ENCODE measurements at regions not wholly inside any gene's neighbourhood (a gene's known extent, or its start where the extent isn't known, plus 50 kb on each side); places are given as distances from the start of the nearest gene placed in this dataset.

DNA sequence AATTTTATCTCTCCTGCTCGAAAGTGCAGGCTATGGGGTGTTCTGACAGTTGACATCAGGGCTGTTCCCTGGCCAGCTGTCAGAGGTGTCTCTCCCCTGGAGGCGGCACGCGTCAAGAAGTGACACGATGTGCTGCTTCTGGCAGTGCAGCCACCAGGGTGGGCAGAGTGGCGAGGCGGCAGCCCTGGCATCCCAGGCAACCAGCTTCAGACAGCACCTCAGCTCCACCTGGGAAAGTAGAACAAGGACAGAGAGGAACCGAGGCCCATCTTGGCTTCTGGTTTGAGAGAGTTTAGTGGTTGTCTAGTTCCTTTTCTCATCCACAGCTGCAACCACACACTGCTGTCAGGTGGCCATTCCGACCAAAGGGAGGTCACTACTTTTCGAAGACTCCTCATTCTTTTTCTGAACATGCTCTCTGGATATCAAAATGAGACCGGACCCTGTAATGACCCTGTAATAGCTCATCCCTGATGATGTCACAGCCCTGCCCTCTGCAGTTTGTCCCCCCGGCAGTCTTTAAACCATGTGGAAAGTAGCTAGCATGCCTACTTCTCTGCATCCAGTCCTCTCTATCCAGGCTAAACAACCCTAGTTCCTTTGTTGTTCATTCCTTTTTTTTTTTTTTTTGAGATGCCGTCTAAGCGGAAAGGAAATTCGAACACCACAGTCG lies 381.0 kb upstream of the NRP1 start:
- TF ChIP-seq, protein P1, sequence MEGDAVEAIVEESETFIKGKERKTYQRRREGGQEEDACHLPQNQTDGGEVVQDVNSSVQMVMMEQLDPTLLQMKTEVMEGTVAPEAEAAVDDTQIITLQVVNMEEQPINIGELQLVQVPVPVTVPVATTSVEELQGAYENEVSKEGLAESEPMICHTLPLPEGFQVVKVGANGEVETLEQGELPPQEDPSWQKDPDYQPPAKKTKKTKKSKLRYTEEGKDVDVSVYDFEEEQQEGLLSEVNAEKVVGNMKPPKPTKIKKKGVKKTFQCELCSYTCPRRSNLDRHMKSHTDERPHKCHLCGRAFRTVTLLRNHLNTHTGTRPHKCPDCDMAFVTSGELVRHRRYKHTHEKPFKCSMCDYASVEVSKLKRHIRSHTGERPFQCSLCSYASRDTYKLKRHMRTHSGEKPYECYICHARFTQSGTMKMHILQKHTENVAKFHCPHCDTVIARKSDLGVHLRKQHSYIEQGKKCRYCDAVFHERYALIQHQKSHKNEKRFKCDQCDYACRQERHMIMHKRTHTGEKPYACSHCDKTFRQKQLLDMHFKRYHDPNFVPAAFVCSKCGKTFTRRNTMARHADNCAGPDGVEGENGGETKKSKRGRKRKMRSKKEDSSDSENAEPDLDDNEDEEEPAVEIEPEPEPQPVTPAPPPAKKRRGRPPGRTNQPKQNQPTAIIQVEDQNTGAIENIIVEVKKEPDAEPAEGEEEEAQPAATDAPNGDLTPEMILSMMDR (conservative IDR thresholded peaks at IDR 0.05 in 1 of 2, IDR thresholded peaks at IDR 0.05 in 1 of 2; ENCODE audit: low read depth in 1 of 2, low read length in 2 of 2) = no peak
- no peak for TF ChIP-seq EZH2 (IDR thresholded peaks at IDR 0.05; ENCODE audit: low read length, missing control alignments)
- Histone ChIP-seq H3K4me3 (replicated peaks in 1 of 4; ENCODE audit: control extremely low read depth in 1 of 4, insufficient read depth in 1 of 4, low read depth in 3 of 4, low read length in 4 of 4) (no peak overlapping the region), H3K27ac (ENCODE audit: insufficient read depth, low read length) (no peak overlapping the region), H2AFZ (ENCODE audit: low read length) (no peak overlapping the region), H3K9me3 (ENCODE audit: control insufficient read depth, insufficient read depth, low read depth, low read length) (no peaks in the 10 kb centered on the region), H3K27me3 (ENCODE audit: control insufficient read depth, insufficient read depth, low read length) (no peaks in the 10 kb centered on the region), H3K79me2 (ENCODE audit: control insufficient read depth, insufficient read depth, low read length) (no peaks in the 10 kb centered on the region), H3K9ac (ENCODE audit: insufficient read depth, low read length) (no peak overlapping the region), H3K4me1 (ENCODE audit: control insufficient read depth, extremely low read depth, insufficient read depth, low read length) (no peaks in the 10 kb centered on the region), H4K20me1 (ENCODE audit: control insufficient read depth, extremely low read depth, insufficient read depth, low read length) (no peaks in the 10 kb centered on the region), H3K4me2 (ENCODE audit: extremely low read depth, insufficient read depth, low read length) (no peak overlapping the region), H3K36me3 (ENCODE audit: control insufficient read depth, insufficient read depth, low read length) (no peaks in the 10 kb centered on the region)
- DNase-seq (ENCODE audit: low read depth in 2 of 2) = no peak

DNA sequence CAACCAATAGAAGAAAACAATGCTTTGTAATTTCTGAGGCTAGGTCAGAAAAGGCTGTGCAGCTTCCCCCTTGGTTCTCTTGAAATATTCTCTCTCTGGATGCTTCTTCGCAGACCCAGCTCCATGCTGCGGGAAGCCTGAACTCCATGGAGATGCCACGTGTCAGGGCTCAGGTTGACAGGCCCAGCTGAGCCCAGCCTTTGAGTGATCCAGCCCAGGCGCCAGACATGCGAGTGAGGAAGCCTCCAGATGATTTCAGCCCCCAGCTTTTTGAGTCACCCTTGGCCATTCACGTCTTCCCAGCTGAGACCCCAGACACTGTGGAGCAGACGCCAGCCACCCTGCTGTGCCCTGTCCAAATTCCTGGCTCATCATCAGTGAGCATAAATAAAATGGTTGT lies 378.4 kb upstream of the NRP1 start:
- no peaks in the 10 kb centered on the region for H3K9me3 ChIP-seq (ENCODE audit: control insufficient read depth, insufficient read depth, low read depth, low read length)
- H3K9ac ChIP-seq (ENCODE audit: insufficient read depth, low read length) = no peak overlapping the region
- no peak overlapping the region for H3K4me2 ChIP-seq (ENCODE audit: extremely low read depth, insufficient read depth, low read length)
- no peak overlapping the region for H2AFZ ChIP-seq (ENCODE audit: low read length)
- H3K36me3 ChIP-seq (ENCODE audit: control insufficient read depth, insufficient read depth, low read length) = no peaks in the 10 kb centered on the region
- TF ChIP-seq, protein P1 (conservative IDR thresholded peaks at IDR 0.05 in 1 of 2, IDR thresholded peaks at IDR 0.05 in 1 of 2; ENCODE audit: low read depth in 1 of 2, low read length in 2 of 2) = no peak
- no peak for TF ChIP-seq EZH2 (IDR thresholded peaks at IDR 0.05; ENCODE audit: low read length, missing control alignments)
- no peaks in the 10 kb centered on the region for H3K4me1 ChIP-seq (ENCODE audit: control insufficient read depth, extremely low read depth, insufficient read depth, low read length)
- no peaks in the 10 kb centered on the region for H3K27me3 ChIP-seq (ENCODE audit: control insufficient read depth, insufficient read depth, low read length)
- H4K20me1 ChIP-seq (ENCODE audit: control insufficient read depth, extremely low read depth, insufficient read depth, low read length) = no peaks in the 10 kb centered on the region
- H3K79me2 ChIP-seq (ENCODE audit: control insufficient read depth, insufficient read depth, low read length) = no peaks in the 10 kb centered on the region
- no peak overlapping the region for H3K4me3 ChIP-seq (replicated peaks in 1 of 4; ENCODE audit: control extremely low read depth in 1 of 4, insufficient read depth in 1 of 4, low read depth in 3 of 4, low read length in 4 of 4)
- no peak for DNase-seq (ENCODE audit: low read depth in 2 of 2)
- H3K27ac ChIP-seq (ENCODE audit: insufficient read depth, low read length) = no peak overlapping the region

DNA sequence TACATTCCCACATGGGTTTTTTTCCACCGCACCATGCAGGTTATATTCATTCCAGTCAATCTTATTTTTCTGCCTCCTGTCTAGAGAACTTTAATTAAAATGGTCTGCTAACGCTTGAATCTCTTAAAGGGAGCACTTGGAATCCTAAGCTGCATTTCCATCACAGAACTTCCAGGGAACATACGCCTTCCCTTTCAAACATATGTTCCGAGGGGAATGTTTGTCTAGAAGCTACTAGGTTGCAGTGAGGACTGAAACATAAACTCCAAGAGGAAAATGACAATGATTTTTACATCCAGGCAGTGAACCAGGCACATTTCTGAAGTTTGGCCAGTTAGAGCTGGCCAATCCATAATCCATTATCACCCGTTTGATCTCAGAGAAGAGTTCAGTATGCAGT lies 375.5 kb upstream of the NRP1 start:
- no peak overlapping the region for H3K4me3 ChIP-seq (replicated peaks in 1 of 4; ENCODE audit: control extremely low read depth in 1 of 4, insufficient read depth in 1 of 4, low read depth in 3 of 4, low read length in 4 of 4)
- DNase-seq (ENCODE audit: low read depth in 2 of 2) = no peak
- no peak overlapping the region for H3K9ac ChIP-seq (ENCODE audit: insufficient read depth, low read length)
- H2AFZ ChIP-seq (ENCODE audit: low read length) = no peak overlapping the region
- TF ChIP-seq, protein P1 (conservative IDR thresholded peaks at IDR 0.05 in 1 of 2, IDR thresholded peaks at IDR 0.05 in 1 of 2; ENCODE audit: low read depth in 1 of 2, low read length in 2 of 2) = no peak
- no peak for TF ChIP-seq EZH2 (IDR thresholded peaks at IDR 0.05; ENCODE audit: low read length, missing control alignments)
- H3K4me1 ChIP-seq (ENCODE audit: control insufficient read depth, extremely low read depth, insufficient read depth, low read length) = no peaks in the 10 kb centered on the region
- no peaks in the 10 kb centered on the region for H3K27me3 ChIP-seq (ENCODE audit: control insufficient read depth, insufficient read depth, low read length)
- H4K20me1 ChIP-seq (ENCODE audit: control insufficient read depth, extremely low read depth, insufficient read depth, low read length) = no peaks in the 10 kb centered on the region
- no peak overlapping the region for H3K4me2 ChIP-seq (ENCODE audit: extremely low read depth, insufficient read depth, low read length)
- no peaks in the 10 kb centered on the region for H3K9me3 ChIP-seq (ENCODE audit: control insufficient read depth, insufficient read depth, low read depth, low read length)
- no peaks in the 10 kb centered on the region for H3K79me2 ChIP-seq (ENCODE audit: control insufficient read depth, insufficient read depth, low read length)
- no peak overlapping the region for H3K27ac ChIP-seq (ENCODE audit: insufficient read depth, low read length)
- no peaks in the 10 kb centered on the region for H3K36me3 ChIP-seq (ENCODE audit: control insufficient read depth, insufficient read depth, low read length)
